Progenitor cell of endocrine pancreas (in vitro differentiated cells): ENCODE measurements at regions not wholly inside any gene's neighbourhood (a gene's known extent, or its start where the extent isn't known, plus 50 kb on each side); places are given as distances from the start of the nearest gene placed in this dataset.

Source experiments
- DNase-seq: peaks from one replicate; pipeline ENCODE4 v3.0.0; 2021; ENCODE audit warnings: low spot score; ENCODE audit not compliant: unreplicated experiment
- H3K27ac Mint-ChIP-seq: 2 replicates; pipeline ENCODE4 v1.8.0; 2021; ENCODE audit warnings: mild to moderate bottlenecking, moderate library complexity, mixed read lengths
- H3K27me3 Mint-ChIP-seq: 2 replicates; pipeline ENCODE4 v1.8.0; 2021; ENCODE audit warnings: mixed read lengths
- H3K36me3 Mint-ChIP-seq: 2 replicates; pipeline ENCODE4 v1.8.0; 2022; ENCODE audit warnings: mixed read lengths; ENCODE audit not compliant: insufficient read depth
- H3K4me1 Mint-ChIP-seq: 2 replicates; pipeline ENCODE4 v1.8.0; 2021; ENCODE audit warnings: low read depth, mixed read lengths
- H3K4me3 Mint-ChIP-seq: 2 replicates; pipeline ENCODE4 v1.8.0; 2021; ENCODE audit warnings: low read depth, mild to moderate bottlenecking, moderate library complexity, mixed read lengths
- H3K9me3 Mint-ChIP-seq: 2 replicates; pipeline ENCODE4 v1.8.0; 2021; ENCODE audit warnings: low read depth, mixed read lengths
- TF ChIP-seq, protein P1 (sequence below): fragments of 200-600 bp; sonication (generic); IDR thresholded peaks from one replicate; pipeline ENCODE4 v1.5.0; 2021; ENCODE audit warnings: antibody characterized with exemption, mild to moderate bottlenecking; ENCODE audit not compliant: unreplicated experiment

DNA sequence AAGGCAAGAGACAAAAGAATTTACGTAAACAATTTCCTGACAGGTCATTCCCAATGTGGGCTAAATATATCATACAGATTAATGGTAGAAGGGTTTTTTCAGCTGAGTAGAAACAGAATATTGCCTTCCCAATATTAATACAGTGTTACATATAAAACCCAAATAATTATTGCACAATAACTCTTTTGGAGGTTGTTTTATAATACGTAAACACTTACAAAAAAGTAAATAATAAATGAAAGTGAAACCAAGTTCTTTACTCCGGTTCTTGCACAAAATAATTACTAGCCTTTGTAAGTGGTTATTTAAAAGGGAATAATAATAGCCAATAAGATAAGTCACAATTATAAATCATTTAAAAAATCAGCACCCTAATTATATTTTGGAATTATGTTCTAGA, 118.6 kb upstream of the SSTR1 start:
- Mint-ChIP-seq H3K36me3 (peaks cover 2% of the 10 kb centered on the region), H3K4me3 (no peak overlapping the region), H3K27me3 (no peaks in the 10 kb centered on the region), H3K27ac (no peak overlapping the region), H3K9me3 (peaks cover 16% of the 10 kb centered on the region), H3K4me1 (no peaks in the 10 kb centered on the region)
- TF ChIP-seq, protein P1, sequence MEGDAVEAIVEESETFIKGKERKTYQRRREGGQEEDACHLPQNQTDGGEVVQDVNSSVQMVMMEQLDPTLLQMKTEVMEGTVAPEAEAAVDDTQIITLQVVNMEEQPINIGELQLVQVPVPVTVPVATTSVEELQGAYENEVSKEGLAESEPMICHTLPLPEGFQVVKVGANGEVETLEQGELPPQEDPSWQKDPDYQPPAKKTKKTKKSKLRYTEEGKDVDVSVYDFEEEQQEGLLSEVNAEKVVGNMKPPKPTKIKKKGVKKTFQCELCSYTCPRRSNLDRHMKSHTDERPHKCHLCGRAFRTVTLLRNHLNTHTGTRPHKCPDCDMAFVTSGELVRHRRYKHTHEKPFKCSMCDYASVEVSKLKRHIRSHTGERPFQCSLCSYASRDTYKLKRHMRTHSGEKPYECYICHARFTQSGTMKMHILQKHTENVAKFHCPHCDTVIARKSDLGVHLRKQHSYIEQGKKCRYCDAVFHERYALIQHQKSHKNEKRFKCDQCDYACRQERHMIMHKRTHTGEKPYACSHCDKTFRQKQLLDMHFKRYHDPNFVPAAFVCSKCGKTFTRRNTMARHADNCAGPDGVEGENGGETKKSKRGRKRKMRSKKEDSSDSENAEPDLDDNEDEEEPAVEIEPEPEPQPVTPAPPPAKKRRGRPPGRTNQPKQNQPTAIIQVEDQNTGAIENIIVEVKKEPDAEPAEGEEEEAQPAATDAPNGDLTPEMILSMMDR = no peak
- DNase-seq = no peak

DNA sequence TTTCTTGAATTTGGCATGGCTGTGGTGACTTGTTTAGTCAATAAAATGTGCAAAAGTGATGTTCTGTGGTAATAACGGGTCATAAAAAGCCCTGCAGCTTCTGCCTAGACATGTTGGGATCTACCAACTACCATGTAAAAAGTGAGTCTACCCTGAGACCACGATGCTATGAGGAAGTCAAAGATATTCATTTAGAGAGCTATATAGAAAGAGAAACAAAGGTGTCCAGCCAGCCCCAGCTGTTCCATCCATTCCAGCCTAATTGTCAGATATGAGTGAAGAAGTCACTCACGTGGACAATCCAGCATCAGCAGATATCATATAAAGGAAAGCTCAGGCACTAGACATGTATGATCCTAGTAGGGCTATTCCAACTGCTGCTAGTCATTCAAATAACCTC, 117.2 kb upstream of the SSTR1 start:
- TF ChIP-seq, protein P1 = no peak
- Mint-ChIP-seq H3K27ac (no peak overlapping the region), H3K36me3 (peaks cover 4% of the 10 kb centered on the region), H3K9me3 (peaks cover 24% of the 10 kb centered on the region), H3K4me3 (no peak overlapping the region), H3K27me3 (no peaks in the 10 kb centered on the region), H3K4me1 (no peaks in the 10 kb centered on the region)
- no peak for DNase-seq

DNA sequence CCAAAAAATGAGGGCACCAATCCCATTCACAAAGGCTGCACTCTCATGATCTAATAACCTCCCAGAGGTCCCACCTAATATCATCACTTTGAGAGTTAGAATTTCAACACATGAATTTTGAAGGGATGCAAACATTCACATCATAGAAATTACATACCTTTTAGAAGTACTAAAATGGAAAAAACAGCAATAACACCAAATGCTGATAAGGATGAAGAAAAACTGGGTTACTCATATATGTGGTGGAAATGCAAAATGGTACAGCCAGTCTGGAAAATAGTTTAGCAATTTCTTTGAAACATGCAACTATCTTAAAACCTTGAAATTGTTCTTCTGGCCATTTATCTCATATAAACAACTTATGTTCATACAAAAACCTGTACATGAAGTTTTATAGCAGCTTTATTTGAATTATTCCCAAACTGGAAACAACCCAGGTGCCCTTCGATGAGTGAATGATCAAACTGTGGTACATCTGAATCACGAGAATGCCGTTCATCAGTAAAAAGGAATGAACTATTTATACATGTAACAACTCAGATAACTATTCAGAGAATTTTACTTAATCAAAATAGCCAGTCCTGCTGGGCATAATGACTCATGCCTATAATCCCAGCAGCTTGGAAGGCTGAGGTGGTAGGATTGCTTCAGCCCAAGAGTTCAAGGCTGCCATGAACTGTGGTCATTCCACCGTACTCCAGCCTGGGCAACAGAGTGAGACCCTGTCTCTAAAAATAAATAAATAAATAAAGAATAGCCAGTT, 109.4 kb upstream of the SSTR1 start:
- Mint-ChIP-seq H3K27ac (no peak overlapping the region), H3K9me3 (peaks cover 46% of the 10 kb centered on the region), H3K4me1 (no peaks in the 10 kb centered on the region), H3K4me3 (no peak overlapping the region), H3K36me3 (peaks cover 4% of the 10 kb centered on the region), H3K27me3 (no peaks in the 10 kb centered on the region)
- DNase-seq = no peak
- TF ChIP-seq, protein P1 = no peak

DNA sequence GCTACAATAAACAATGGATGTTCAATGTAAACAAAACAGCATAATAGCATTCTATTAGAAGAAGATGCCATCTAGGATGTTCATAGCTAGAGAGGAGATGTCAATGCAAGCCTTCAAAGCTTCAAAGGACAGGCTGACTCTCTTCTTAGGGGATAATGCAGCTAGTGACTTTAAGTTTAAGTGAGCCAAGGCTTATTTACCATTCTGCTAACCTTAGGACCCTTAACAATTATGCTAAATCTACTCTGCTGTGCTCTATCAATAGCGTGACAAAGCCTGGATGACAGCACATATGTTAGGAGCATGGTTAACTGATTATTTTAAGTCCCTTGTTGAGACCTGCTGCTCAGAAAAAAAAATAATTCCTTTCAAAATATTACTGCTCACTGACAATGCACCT, 106.0 kb upstream of the SSTR1 start:
- H3K27ac Mint-ChIP-seq = no peak overlapping the region

DNA sequence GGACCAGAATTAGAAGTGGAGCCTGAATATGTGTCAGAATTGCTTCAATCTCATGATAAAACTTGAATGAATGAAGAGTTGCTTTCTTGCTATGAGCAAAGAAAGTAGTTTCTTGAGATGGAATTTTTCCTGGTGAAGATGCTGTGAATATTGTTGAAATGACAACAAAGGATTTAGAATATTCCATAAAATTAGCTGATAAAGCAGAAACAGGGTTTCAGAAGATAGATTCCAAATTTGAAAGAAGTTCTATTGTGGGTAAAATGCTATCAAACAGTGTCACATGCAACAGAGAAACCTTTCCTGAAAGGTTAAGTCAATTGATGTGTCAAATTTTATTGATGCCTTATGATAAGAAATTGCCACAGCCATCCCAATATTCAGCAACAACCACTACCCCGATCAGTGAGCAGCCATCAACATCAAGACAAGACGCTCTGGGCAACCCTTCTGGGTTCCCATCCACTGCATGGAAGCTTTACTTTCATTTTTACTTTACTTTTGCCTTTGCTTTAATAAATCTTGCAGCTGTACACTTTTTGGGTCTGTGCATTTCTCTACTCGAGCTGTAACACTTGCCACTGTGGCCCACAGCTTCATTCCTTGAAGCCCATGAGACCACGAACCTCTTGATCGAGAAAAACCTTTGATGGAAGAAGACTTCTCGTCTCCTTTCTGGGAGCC, 104.0 kb upstream of the SSTR1 start:
- Mint-ChIP-seq H3K4me3 (no peak overlapping the region), H3K9me3 (peaks cover 14% of the 10 kb centered on the region), H3K27me3 (no peaks in the 10 kb centered on the region)

More for the DNA sequence above, 106.0 kb upstream of the SSTR1 start:
- peaks cover 22% of the 10 kb centered on the region for H3K9me3 Mint-ChIP-seq
- H3K4me3 Mint-ChIP-seq = no peak overlapping the region
- TF ChIP-seq, protein P1 = no peak
- no peaks in the 10 kb centered on the region for H3K4me1 Mint-ChIP-seq
- no peaks in the 10 kb centered on the region for H3K27me3 Mint-ChIP-seq
- no peak for DNase-seq
- H3K36me3 Mint-ChIP-seq = no peaks in the 10 kb centered on the region

More for the DNA sequence above, 104.0 kb upstream of the SSTR1 start:
- TF ChIP-seq, protein P1 = no peak
- no peaks in the 10 kb centered on the region for H3K36me3 Mint-ChIP-seq
- no peak overlapping the region for H3K27ac Mint-ChIP-seq
- no peak for DNase-seq
- no peaks in the 10 kb centered on the region for H3K4me1 Mint-ChIP-seq
